ENCODE measurements at regions not wholly inside any gene's neighbourhood (a gene's known extent, or its start where the extent isn't known, plus 50 kb on each side); places are given as distances from the start of the nearest gene placed in this dataset.

DNA sequence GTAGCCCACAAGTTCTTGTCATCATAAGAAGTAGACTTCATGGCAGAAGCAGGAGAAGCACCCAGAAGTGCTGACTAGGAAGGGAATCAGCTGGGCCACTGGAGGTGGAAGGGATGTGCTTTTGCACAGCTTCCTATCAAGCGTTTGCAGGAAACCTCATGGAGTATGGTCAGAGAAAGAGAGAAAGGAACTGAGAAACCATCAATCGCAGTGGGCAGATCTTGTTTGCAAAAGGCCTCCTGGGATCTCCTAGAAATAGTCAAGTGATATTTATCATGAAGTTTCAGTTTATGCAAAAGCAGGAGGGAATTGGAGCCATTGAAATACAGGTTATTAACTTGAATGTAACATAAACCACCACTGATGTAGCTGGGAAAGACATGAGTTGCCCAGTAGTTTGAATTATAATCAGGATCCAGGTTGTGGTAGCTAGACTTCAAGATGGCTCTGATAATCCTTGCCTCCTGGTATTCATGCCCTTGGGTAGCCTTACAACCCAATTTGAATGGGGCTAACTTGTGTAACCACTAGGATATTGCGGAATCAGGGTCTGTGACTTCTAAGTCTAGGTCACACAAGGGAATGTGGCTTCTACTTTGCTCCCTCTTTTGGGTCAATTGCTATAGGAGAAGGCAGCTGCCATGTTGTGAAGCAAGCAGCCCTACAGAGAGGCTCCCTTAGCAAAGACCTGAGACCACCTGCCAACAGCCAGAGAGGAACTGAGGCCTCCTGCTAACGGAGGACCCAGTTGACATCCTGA is 69.8 kb upstream of the TCF4 start:
- Histone ChIP-seq H3K27me3 (ENCODE audit: control insufficient read depth, insufficient read depth, low read length) (no peaks in the 10 kb centered on the region), H3K9ac (ENCODE audit: low read length) (no peak overlapping the region), H3K27ac (ENCODE audit: low read length) (no peak overlapping the region), H3K36me3 (ENCODE audit: control insufficient read depth, low read depth, low read length) (no peaks in the 10 kb centered on the region), H3K4me3 (ENCODE audit: low read length) (no peak overlapping the region), H3K4me1 (ENCODE audit: control insufficient read depth, low read depth, low read length) (no peaks in the 10 kb centered on the region), H3K9me3 (ENCODE audit: control insufficient read depth, low read depth, low read length) (no peaks in the 10 kb centered on the region)

DNA sequence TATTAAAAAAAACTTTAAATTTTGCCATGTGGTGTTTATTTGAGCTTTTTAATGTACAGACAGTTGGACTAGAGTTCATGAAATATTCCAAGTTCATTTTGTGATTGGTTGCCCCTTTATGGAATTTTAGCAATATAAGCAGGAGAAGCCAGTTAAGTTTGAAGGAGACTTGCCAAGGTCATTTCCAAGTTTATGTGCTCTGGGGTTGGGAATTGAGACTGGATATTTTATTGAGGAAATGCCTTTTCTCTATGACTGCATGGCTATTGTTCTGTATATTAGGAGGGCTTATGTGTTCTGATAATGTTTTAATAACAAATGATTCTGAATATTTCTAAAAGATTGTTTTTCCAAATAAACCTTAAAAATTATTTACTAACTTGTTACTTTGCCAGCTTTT is 67.0 kb upstream of the TCF4 start:
- no peak overlapping the region for H3K4me3 ChIP-seq (ENCODE audit: low read length)
- no peaks in the 10 kb centered on the region for H3K4me1 ChIP-seq (ENCODE audit: control insufficient read depth, low read depth, low read length)
- no peaks in the 10 kb centered on the region for H3K27me3 ChIP-seq (ENCODE audit: control insufficient read depth, insufficient read depth, low read length)
- no peak overlapping the region for H3K9ac ChIP-seq (ENCODE audit: low read length)
- no peaks in the 10 kb centered on the region for H3K36me3 ChIP-seq (ENCODE audit: control insufficient read depth, low read depth, low read length)
- no peaks in the 10 kb centered on the region for H3K9me3 ChIP-seq (ENCODE audit: control insufficient read depth, low read depth, low read length)
- H3K27ac ChIP-seq (ENCODE audit: low read length): no peak overlapping the region

DNA sequence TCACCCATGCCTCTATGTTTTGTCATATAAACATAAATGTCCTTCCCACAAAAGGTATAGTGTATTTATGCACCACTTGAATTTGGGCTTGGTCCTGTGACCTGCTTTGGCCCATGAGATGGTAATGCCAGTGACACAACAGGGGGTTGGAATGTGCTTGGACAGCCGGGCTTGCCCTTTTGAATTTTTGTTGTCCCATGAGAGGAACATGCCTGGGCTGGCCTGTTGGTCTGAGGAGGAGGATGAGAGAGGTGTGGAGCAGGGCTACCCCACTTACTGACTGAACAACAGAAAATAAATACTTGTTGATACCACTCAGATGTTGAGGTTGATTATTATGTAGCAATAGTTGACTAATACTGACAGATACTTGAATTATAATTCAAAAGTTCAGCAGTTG is 63.2 kb upstream of the TCF4 start:
- Histone ChIP-seq H3K9ac (ENCODE audit: low read length) (no peak overlapping the region), H3K27ac (ENCODE audit: low read length) (no peak overlapping the region), H3K4me1 (ENCODE audit: control insufficient read depth, low read depth, low read length) (no peaks in the 10 kb centered on the region), H3K36me3 (ENCODE audit: control insufficient read depth, low read depth, low read length) (no peaks in the 10 kb centered on the region), H3K4me3 (ENCODE audit: low read length) (no peak overlapping the region), H3K9me3 (ENCODE audit: control insufficient read depth, low read depth, low read length) (no peaks in the 10 kb centered on the region), H3K27me3 (ENCODE audit: control insufficient read depth, insufficient read depth, low read length) (no peaks in the 10 kb centered on the region)

DNA sequence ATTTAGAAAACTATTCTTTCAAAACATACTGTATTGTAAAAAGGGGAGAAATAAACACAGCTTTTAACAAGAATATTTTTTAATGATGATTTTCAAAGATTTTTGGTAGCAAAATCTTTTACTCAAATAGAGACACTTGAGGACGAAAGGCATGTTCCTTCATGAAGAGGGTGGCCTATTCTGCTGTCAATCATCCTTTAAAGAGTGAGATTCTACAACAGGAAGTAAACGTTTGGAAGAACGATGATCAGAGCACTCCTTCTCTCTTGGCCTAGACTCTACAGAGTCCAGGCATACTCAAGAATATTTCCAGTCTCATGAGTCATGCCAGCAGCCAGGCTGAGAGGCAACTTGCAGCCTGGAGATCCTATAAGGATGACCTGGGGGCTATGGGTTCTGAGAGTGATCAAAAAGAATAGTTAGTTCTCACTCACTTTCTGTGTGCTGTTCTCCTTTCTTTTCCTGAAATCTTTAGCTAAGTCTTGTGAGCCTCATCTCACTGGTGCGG is 62.4 kb upstream of the TCF4 start:
- Histone ChIP-seq H3K4me1 (ENCODE audit: control insufficient read depth, low read depth, low read length) (no peaks in the 10 kb centered on the region), H3K36me3 (ENCODE audit: control insufficient read depth, low read depth, low read length) (no peaks in the 10 kb centered on the region), H3K27ac (ENCODE audit: low read length) (no peak overlapping the region), H3K9me3 (ENCODE audit: control insufficient read depth, low read depth, low read length) (no peaks in the 10 kb centered on the region), H3K4me3 (ENCODE audit: low read length) (no peak overlapping the region), H3K27me3 (ENCODE audit: control insufficient read depth, insufficient read depth, low read length) (no peaks in the 10 kb centered on the region), H3K9ac (ENCODE audit: low read length) (no peak overlapping the region)

DNA sequence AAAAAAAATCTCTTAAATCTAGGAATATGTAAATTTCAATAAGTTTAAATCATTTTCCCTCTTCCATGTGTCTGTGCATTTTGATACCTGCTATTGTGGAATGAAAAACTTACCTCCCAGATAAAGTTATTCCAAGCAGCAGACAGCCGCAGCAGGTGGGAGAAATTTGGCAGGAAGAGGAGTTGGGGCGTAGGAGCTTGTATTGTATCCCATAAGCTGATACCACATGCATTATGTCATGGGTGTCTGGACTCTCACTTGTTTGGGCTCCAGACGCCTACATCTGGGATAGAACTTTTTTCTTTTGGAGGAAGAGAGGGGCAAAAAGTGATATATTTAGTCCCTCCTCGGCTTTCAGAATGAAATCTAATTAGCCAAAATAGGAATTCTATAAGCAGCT is 59.3 kb upstream of the TCF4 start:
- Histone ChIP-seq H3K4me3 (ENCODE audit: low read length) (no peak overlapping the region), H3K36me3 (ENCODE audit: control insufficient read depth, low read depth, low read length) (no peaks in the 10 kb centered on the region), H3K9ac (ENCODE audit: low read length) (no peak overlapping the region), H3K27ac (ENCODE audit: low read length) (no peak overlapping the region), H3K27me3 (ENCODE audit: control insufficient read depth, insufficient read depth, low read length) (no peaks in the 10 kb centered on the region), H3K9me3 (ENCODE audit: control insufficient read depth, low read depth, low read length) (no peaks in the 10 kb centered on the region), H3K4me1 (ENCODE audit: control insufficient read depth, low read depth, low read length) (no peaks in the 10 kb centered on the region)

DNA sequence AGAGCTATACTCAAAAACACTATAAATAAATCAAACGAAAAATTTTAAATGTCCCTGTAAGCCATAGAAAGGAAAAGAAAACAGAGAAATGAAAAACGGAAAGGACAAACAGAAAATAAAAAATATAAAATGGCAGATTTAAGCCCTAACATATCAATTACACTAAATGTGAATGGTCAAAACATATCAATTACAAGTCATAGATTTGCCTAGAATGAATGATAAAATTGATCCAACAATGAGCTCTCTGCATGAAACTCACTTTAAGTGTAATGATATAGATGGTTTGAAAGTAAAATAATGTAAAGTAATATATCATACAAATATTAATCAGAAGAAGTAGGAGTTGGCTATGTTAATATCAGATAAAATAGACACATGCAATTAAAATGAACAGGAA is 54.2 kb upstream of the TCF4 start:
- no peaks in the 10 kb centered on the region for H3K4me1 ChIP-seq (ENCODE audit: control insufficient read depth, low read depth, low read length)
- no peak overlapping the region for H3K4me3 ChIP-seq (ENCODE audit: low read length)
- no peaks in the 10 kb centered on the region for H3K9me3 ChIP-seq (ENCODE audit: control insufficient read depth, low read depth, low read length)
- H3K36me3 ChIP-seq (ENCODE audit: control insufficient read depth, low read depth, low read length): no peaks in the 10 kb centered on the region
- H3K27me3 ChIP-seq (ENCODE audit: control insufficient read depth, insufficient read depth, low read length): no peaks in the 10 kb centered on the region
- H3K9ac ChIP-seq (ENCODE audit: low read length): no peak overlapping the region
- H3K27ac ChIP-seq (ENCODE audit: low read length): no peak overlapping the region

DNA sequence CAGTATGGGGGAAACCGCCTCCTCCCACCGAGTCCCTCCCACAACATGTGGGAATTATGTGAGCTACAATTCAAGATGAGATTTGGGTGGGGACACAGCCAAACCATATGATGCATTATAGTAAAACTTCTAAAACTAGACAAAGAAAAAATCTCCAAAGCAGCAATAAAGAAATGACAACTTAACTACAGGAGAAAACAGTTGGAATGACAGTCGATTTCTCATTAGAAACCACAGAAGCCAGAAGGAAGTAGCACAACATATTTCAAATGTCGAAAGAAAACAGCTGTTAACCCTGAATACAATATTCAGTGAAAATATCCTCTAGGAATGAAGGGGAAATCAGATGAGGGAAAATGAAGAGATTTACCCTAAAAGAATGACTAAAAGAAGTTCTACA is 53.5 kb upstream of the TCF4 start:
- no peaks in the 10 kb centered on the region for H3K36me3 ChIP-seq (ENCODE audit: control insufficient read depth, low read depth, low read length)

More for the DNA sequence above, 53.5 kb upstream of the TCF4 start:
- Histone ChIP-seq H3K4me3 (ENCODE audit: low read length) (no peak overlapping the region), H3K27me3 (ENCODE audit: control insufficient read depth, insufficient read depth, low read length) (no peaks in the 10 kb centered on the region), H3K9ac (ENCODE audit: low read length) (no peak overlapping the region), H3K27ac (ENCODE audit: low read length) (no peak overlapping the region), H3K9me3 (ENCODE audit: control insufficient read depth, low read depth, low read length) (no peaks in the 10 kb centered on the region), H3K4me1 (ENCODE audit: control insufficient read depth, low read depth, low read length) (no peaks in the 10 kb centered on the region)
